ENCODE measurements at regions not wholly inside any gene's neighbourhood (a gene's known extent, or its start where the extent isn't known, plus 50 kb on each side); places are given as distances from the start of the nearest gene placed in this dataset.

GRCh38 chr4:56286763-56287162, 100.5 kb downstream of the AASDH start:
- no peak for DNase-seq

GRCh38 chr4:56283375-56283774, 103.9 kb downstream of the AASDH start:
- DNase-seq: no peak

GRCh38 chr4:56282004-56282403, 105.3 kb downstream of the AASDH start:
- DNase-seq: no peak

GRCh38 chr4:56276547-56276946, 110.7 kb downstream of the AASDH start:
- no peak for DNase-seq

GRCh38 chr4:56273391-56273790, 113.9 kb downstream of the AASDH start:
- no peak for DNase-seq

GRCh38 chr4:56272927-56273326, 114.4 kb downstream of the AASDH start:
- DNase-seq: no peak

- DNase-seq: no peak
Observed at GRCh38 chr4:56272003-56272402, 115.3 kb downstream of the AASDH start.

- no peak for DNase-seq
Observed at GRCh38 chr4:56271131-56271530, 116.2 kb downstream of the AASDH start.

GRCh38 chr4:56267558-56267957, 119.7 kb downstream of the AASDH start:
- DNase-seq: no peak

- no peak for DNase-seq
Observed at GRCh38 chr4:56264873-56265272, 122.4 kb downstream of the AASDH start.

GRCh38 chr4:56261027-56261426, 126.3 kb downstream of the AASDH start:
- no peak for DNase-seq

- no peak for DNase-seq
Observed at GRCh38 chr4:56260320-56260719, 127.0 kb downstream of the AASDH start.

- no peak for DNase-seq
Observed at GRCh38 chr4:56259655-56260054, 127.6 kb downstream of the AASDH start.

GRCh38 chr4:56255820-56256219, 131.5 kb downstream of the AASDH start:
- no peak for DNase-seq

- no peak for DNase-seq
Observed at GRCh38 chr4:56253666-56254305, 133.5 kb downstream of the AASDH start.

- no peak for DNase-seq
Observed at GRCh38 chr4:56252561-56253152, 134.6 kb downstream of the AASDH start.

GRCh38 chr4:56251556-56251955, 135.7 kb downstream of the AASDH start:
- no peak for DNase-seq

GRCh38 chr4:56250776-56251175, 136.5 kb downstream of the AASDH start:
- no peak for DNase-seq

GRCh38 chr4:56247646-56248045, 139.6 kb downstream of the AASDH start:
- no peak for DNase-seq

GRCh38 chr4:56246233-56246610, 141.1 kb downstream of the AASDH start:
- DNase-seq: no peak

- no peak for DNase-seq
Observed at GRCh38 chr4:56245547-56246232, 141.6 kb downstream of the AASDH start.

GRCh38 chr4:56244681-56245080, 142.6 kb downstream of the AASDH start:
- no peak for DNase-seq

GRCh38 chr4:56243107-56243506, 144.2 kb downstream of the AASDH start:
- no peak for DNase-seq

GRCh38 chr4:56241500-56241899, 145.8 kb downstream of the AASDH start:
- DNase-seq: no peak
